Erythroblast (primary cell): ENCODE measurements at regions not wholly inside any gene's neighbourhood (a gene's known extent, or its start where the extent isn't known, plus 50 kb on each side); places are given as distances from the start of the nearest gene placed in this dataset.

Experiments
- GATA1 ChIP-seq: IDR thresholded peaks from 2 replicates; pipeline ENCODE4 v1.6.1; 2011; ENCODE audit warnings: low read depth, mild to moderate bottlenecking, control low read depth, low read length, moderate library complexity
- POLR2A ChIP-seq: IDR thresholded peaks from 2 replicates; pipeline ENCODE4 v1.6.1; 2011; ENCODE audit warnings: mild to moderate bottlenecking, low read length

DNA sequence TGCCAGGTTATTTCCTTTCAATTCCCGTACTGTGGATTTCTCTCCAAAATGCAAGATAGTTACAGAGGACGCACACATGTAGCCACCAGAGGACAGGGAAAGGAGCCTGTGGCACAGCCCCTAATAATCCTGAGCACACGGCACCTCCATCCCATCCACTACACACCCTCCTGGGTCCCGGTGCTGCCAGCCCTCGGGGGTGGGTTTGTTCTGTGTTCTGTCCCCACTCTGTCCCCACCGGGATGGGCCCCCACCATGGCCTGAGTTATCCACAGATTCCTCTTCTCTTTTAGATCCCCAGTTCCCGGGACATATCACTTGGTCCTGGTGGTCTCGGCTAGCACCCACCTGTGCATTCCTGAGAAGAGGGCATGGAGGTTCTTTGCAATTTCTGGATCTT, 196.9 kb upstream of the PPP2R2D start:
- TF ChIP-seq POLR2A (no peak), GATA1 (no peak)
